ENCODE measurements at regions not wholly inside any gene's neighbourhood (a gene's known extent, or its start where the extent isn't known, plus 50 kb on each side); places are given as distances from the start of the nearest gene placed in this dataset.
"Not testable (repeated sequence)": the region's sequence is repeated elsewhere in the genome, so short reads cannot be mapped to it uniquely, and the experiment has no call there.

GRCh38 chrX:33908898-33909297 is 223.2 kb downstream of the FAM47A start:
- H3K36me3 ChIP-seq, result no peaks in the 10 kb centered on the region
- no peaks in the 10 kb centered on the region for H3K27me3 ChIP-seq
- TF ChIP-seq POLR2A (IDR thresholded peaks at IDR 0.05), result no peak
- TF ChIP-seq CTCF (IDR thresholded peaks at IDR 0.05), result no peak
- H3K4me3 ChIP-seq, result no peak overlapping the region
- 53 to 58% methylated on average over 5 of the region's 5 CpGs for WGBS, 2 donors
- H3K9me3 ChIP-seq, result no peaks in the 10 kb centered on the region
- DNase-seq, result no peak
- intact Hi-C loops (cut with DNase I), result no loop called here
- no peaks in the 10 kb centered on the region for H3K4me1 ChIP-seq
- H3K27ac ChIP-seq, result no peak overlapping the region

GRCh38 chrX:33908074-33908473 is 224.0 kb downstream of the FAM47A start:
- no peak for DNase-seq
- Histone ChIP-seq H3K27ac (no peak overlapping the region), H3K4me1 (no peaks in the 10 kb centered on the region), H3K36me3 (no peaks in the 10 kb centered on the region), H3K9me3 (no peaks in the 10 kb centered on the region), H3K4me3 (no peak overlapping the region), H3K27me3 (no peaks in the 10 kb centered on the region)
- intact Hi-C loops (cut with DNase I), result no loop called here
- TF ChIP-seq POLR2A (IDR thresholded peaks at IDR 0.05), result no peak

GRCh38 chrX:33906971-33907370 is 225.1 kb downstream of the FAM47A start:
- H3K27ac ChIP-seq, result no peak overlapping the region
- H3K9me3 ChIP-seq, result no peaks in the 10 kb centered on the region
- H3K27me3 ChIP-seq, result no peaks in the 10 kb centered on the region
- no peak for DNase-seq
- WGBS, 2 donors, result 0 to 36% methylated on average over 1 to 2 of the region's 2 CpGs
- intact Hi-C loops (cut with DNase I), result no loop called here
- no peaks in the 10 kb centered on the region for H3K4me1 ChIP-seq
- no peaks in the 10 kb centered on the region for H3K36me3 ChIP-seq
- H3K4me3 ChIP-seq, result no peak overlapping the region
- TF ChIP-seq POLR2A (IDR thresholded peaks at IDR 0.05), result no peak
- no peak for TF ChIP-seq CTCF (IDR thresholded peaks at IDR 0.05)

GRCh38 chrX:33892670-33893069 is 239.4 kb downstream of the FAM47A start:
- no peaks in the 10 kb centered on the region for H3K27me3 ChIP-seq
- intact Hi-C loops (cut with DNase I), result no loop called here
- H3K9me3 ChIP-seq, result no peaks in the 10 kb centered on the region
- no peaks in the 10 kb centered on the region for H3K36me3 ChIP-seq
- no peak for DNase-seq
- 16 to 54% methylated on average over 2 of the region's 2 CpGs for WGBS, 2 donors
- TF ChIP-seq POLR2A (IDR thresholded peaks at IDR 0.05) (no peak), CTCF (IDR thresholded peaks at IDR 0.05) (no peak)
- H3K4me3 ChIP-seq, result no peak overlapping the region
- H3K4me1 ChIP-seq, result no peaks in the 10 kb centered on the region
- no peak overlapping the region for H3K27ac ChIP-seq

- no peak for DNase-seq
- H3K4me3 ChIP-seq, result no peak overlapping the region
- no peaks in the 10 kb centered on the region for H3K4me1 ChIP-seq
- H3K27me3 ChIP-seq, result no peaks in the 10 kb centered on the region
- H3K9me3 ChIP-seq, result no peaks in the 10 kb centered on the region
- no peaks in the 10 kb centered on the region for H3K36me3 ChIP-seq
- TF ChIP-seq CTCF (IDR thresholded peaks at IDR 0.05) (no peak), POLR2A (IDR thresholded peaks at IDR 0.05) (no peak)
- intact Hi-C loops (cut with DNase I), result no loop called here
- no peak overlapping the region for H3K27ac ChIP-seq
Measured at GRCh38 chrX:33855251-33855650, 276.9 kb downstream of the FAM47A start.

- H3K36me3 ChIP-seq; H3K4me1 ChIP-seq; intact Hi-C loops (cut with DNase I); H3K27ac ChIP-seq; H3K9me3 ChIP-seq; H3K27me3 ChIP-seq; H3K4me3 ChIP-seq; DNase-seq: not testable (repeated sequence)
- WGBS, 2 donors, result 81 to 96% methylated on average over 4 of the region's 4 CpGs
Measured at GRCh38 chrX:33852146-33852545, 280.0 kb downstream of the FAM47A start.

Measured in esophagus squamous epithelium (tissue), 5 donors.